ENCODE measurements at regions not wholly inside any gene's neighbourhood (a gene's known extent, or its start where the extent isn't known, plus 50 kb on each side); places are given as distances from the start of the nearest gene placed in this dataset.

GRCh38 chr2:156192468-156192867 is 140.1 kb downstream of the NR4A2 start:
- no peak overlapping the region for H3K9ac ChIP-seq (ENCODE audit: low read length)
- no peaks in the 10 kb centered on the region for H3K27me3 ChIP-seq (ENCODE audit: insufficient read depth, low read length)

DNA sequence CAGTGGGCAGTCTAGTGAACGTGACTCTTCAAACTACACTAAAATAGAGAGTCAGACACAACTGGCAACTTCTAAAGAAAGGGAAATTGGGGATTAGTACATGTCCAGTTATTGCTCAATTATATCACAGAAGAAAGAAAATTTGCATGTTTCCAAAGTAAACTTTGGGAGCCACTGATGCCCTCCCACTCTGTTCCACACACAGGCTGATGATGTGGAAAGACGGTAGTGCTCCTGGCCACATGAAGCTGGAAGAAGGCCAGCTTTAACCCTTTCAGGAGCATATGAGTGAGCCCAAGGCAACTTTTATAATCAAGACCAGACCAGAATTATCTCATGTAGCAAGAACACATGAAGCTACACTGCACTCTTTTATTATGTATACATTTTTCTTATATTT is 141.0 kb downstream of the NR4A2 start:
- no peaks in the 10 kb centered on the region for H3K27me3 ChIP-seq (ENCODE audit: insufficient read depth, low read length)
- H3K9ac ChIP-seq (ENCODE audit: low read length) = no peak overlapping the region
- DNase-seq = no peak
- H3K36me3 ChIP-seq (ENCODE audit: control insufficient read depth in 1 of 2, insufficient read depth in 2 of 2, low read length in 2 of 2) = no peaks in the 10 kb centered on the region
- no peak overlapping the region for H2BK120ac ChIP-seq (ENCODE audit: insufficient read depth, low read length, poor library complexity)
- H3K4me3 ChIP-seq (ENCODE audit: low read depth, low read length) = no peak overlapping the region
- no peaks in the 10 kb centered on the region for H3K79me2 ChIP-seq (ENCODE audit: control insufficient read depth, insufficient read depth, low read length, poor library complexity)
- no peak overlapping the region for H3K4ac ChIP-seq (ENCODE audit: low read depth, low read length)
- no peak overlapping the region for H2BK5ac ChIP-seq (ENCODE audit: low read depth, low read length, poor library complexity)
- no peak overlapping the region for H3K23ac ChIP-seq (ENCODE audit: low read length)
- H3K18ac ChIP-seq (ENCODE audit: low read length) = no peak overlapping the region
- H2AK5ac ChIP-seq (ENCODE audit: low read length) = no peak overlapping the region
- no CpG with 5 or more reads among the region's 2 CpGs for WGBS (ENCODE audit: extremely low coverage, insufficient coverage, insufficient read length)
- H4K8ac ChIP-seq (ENCODE audit: low read depth, low read length) = no peak overlapping the region
- no peak overlapping the region for H3K27ac ChIP-seq (ENCODE audit: low read depth, low read length)
- H2BK12ac ChIP-seq (ENCODE audit: low read length) = no peak overlapping the region
- no peak overlapping the region for H2AFZ ChIP-seq (ENCODE audit: insufficient read depth, low read length, poor library complexity)
- H3K79me1 ChIP-seq (ENCODE audit: low read length) = no peaks in the 10 kb centered on the region
- H4K12ac ChIP-seq (ENCODE audit: low read depth, low read length) = no peak overlapping the region
- H3K4me1 ChIP-seq (ENCODE audit: control insufficient read depth in 1 of 2, insufficient read depth in 2 of 2, low read length in 2 of 2) = no peaks in the 10 kb centered on the region
- H3K4me2 ChIP-seq (ENCODE audit: low read length) = no peak overlapping the region
- no peak overlapping the region for H4K91ac ChIP-seq (ENCODE audit: low read depth, low read length)
- no peaks in the 10 kb centered on the region for H3K9me3 ChIP-seq (ENCODE audit: insufficient read depth, low read depth, low read length)
- H3K14ac ChIP-seq (ENCODE audit: low read length) = no peak overlapping the region

More at GRCh38 chr2:156192468-156192867, 140.1 kb downstream of the NR4A2 start:
- Histone ChIP-seq H3K14ac (ENCODE audit: low read length) (no peak overlapping the region), H4K8ac (ENCODE audit: low read depth, low read length) (no peak overlapping the region), H3K4ac (ENCODE audit: low read depth, low read length) (no peak overlapping the region), H2BK120ac (ENCODE audit: insufficient read depth, low read length, poor library complexity) (no peak overlapping the region), H3K4me3 (ENCODE audit: low read depth, low read length) (no peak overlapping the region), H2BK12ac (ENCODE audit: low read length) (no peak overlapping the region), H2AFZ (ENCODE audit: insufficient read depth, low read length, poor library complexity) (no peak overlapping the region), H3K36me3 (ENCODE audit: control insufficient read depth in 1 of 2, insufficient read depth in 2 of 2, low read length in 2 of 2) (no peaks in the 10 kb centered on the region), H3K23ac (ENCODE audit: low read length) (no peak overlapping the region), H3K4me1 (ENCODE audit: control insufficient read depth in 1 of 2, insufficient read depth in 2 of 2, low read length in 2 of 2) (no peaks in the 10 kb centered on the region), H4K12ac (ENCODE audit: low read depth, low read length) (no peak overlapping the region), H4K91ac (ENCODE audit: low read depth, low read length) (no peak overlapping the region), H3K4me2 (ENCODE audit: low read length) (no peak overlapping the region), H3K18ac (ENCODE audit: low read length) (no peak overlapping the region), H2AK5ac (ENCODE audit: low read length) (no peak overlapping the region), H3K79me1 (ENCODE audit: low read length) (no peaks in the 10 kb centered on the region), H3K27ac (ENCODE audit: low read depth, low read length) (no peak overlapping the region), H2BK5ac (ENCODE audit: low read depth, low read length, poor library complexity) (no peak overlapping the region), H3K9me3 (ENCODE audit: insufficient read depth, low read depth, low read length) (no peaks in the 10 kb centered on the region), H3K79me2 (ENCODE audit: control insufficient read depth, insufficient read depth, low read length, poor library complexity) (no peaks in the 10 kb centered on the region)
- no peak for DNase-seq

- Histone ChIP-seq H3K79me1 (ENCODE audit: low read length) (no peaks in the 10 kb centered on the region), H3K9ac (ENCODE audit: low read length) (no peak overlapping the region), H2AK5ac (ENCODE audit: low read length) (no peak overlapping the region), H3K79me2 (ENCODE audit: control insufficient read depth, insufficient read depth, low read length, poor library complexity) (no peaks in the 10 kb centered on the region), H3K18ac (ENCODE audit: low read length) (no peak overlapping the region), H4K91ac (ENCODE audit: low read depth, low read length) (no peak overlapping the region), H3K4ac (ENCODE audit: low read depth, low read length) (no peak overlapping the region), H3K27me3 (ENCODE audit: insufficient read depth, low read length) (no peaks in the 10 kb centered on the region), H3K36me3 (ENCODE audit: control insufficient read depth in 1 of 2, insufficient read depth in 2 of 2, low read length in 2 of 2) (no peaks in the 10 kb centered on the region), H3K9me3 (ENCODE audit: insufficient read depth, low read depth, low read length) (no peaks in the 10 kb centered on the region), H4K12ac (ENCODE audit: low read depth, low read length) (no peak overlapping the region), H3K14ac (ENCODE audit: low read length) (no peak overlapping the region), H3K4me3 (ENCODE audit: low read depth, low read length) (no peak overlapping the region), H3K4me1 (ENCODE audit: control insufficient read depth in 1 of 2, insufficient read depth in 2 of 2, low read length in 2 of 2) (no peaks in the 10 kb centered on the region), H3K4me2 (ENCODE audit: low read length) (no peak overlapping the region), H4K8ac (ENCODE audit: low read depth, low read length) (no peak overlapping the region), H2BK120ac (ENCODE audit: insufficient read depth, low read length, poor library complexity) (no peak overlapping the region), H2BK12ac (ENCODE audit: low read length) (no peak overlapping the region), H2BK5ac (ENCODE audit: low read depth, low read length, poor library complexity) (no peak overlapping the region), H3K23ac (ENCODE audit: low read length) (no peak overlapping the region), H2AFZ (ENCODE audit: insufficient read depth, low read length, poor library complexity) (no peak overlapping the region), H3K27ac (ENCODE audit: low read depth, low read length) (no peak overlapping the region)
- DNase-seq = no peak
- WGBS (ENCODE audit: extremely low coverage, insufficient coverage, insufficient read length) = no CpG with 5 or more reads among the region's 3 CpGs
Observed at GRCh38 chr2:156190517-156190916, 142.0 kb downstream of the NR4A2 start.

GRCh38 chr2:156189584-156189983 is 142.9 kb downstream of the NR4A2 start:
- H4K8ac ChIP-seq (ENCODE audit: low read depth, low read length) = no peak overlapping the region
- no peak overlapping the region for H2BK12ac ChIP-seq (ENCODE audit: low read length)
- H3K36me3 ChIP-seq (ENCODE audit: control insufficient read depth in 1 of 2, insufficient read depth in 2 of 2, low read length in 2 of 2) = no peaks in the 10 kb centered on the region
- H3K14ac ChIP-seq (ENCODE audit: low read length) = no peak overlapping the region
- no peak overlapping the region for H4K91ac ChIP-seq (ENCODE audit: low read depth, low read length)
- DNase-seq = no peak
- H2AK5ac ChIP-seq (ENCODE audit: low read length) = no peak overlapping the region
- H3K27ac ChIP-seq (ENCODE audit: low read depth, low read length) = no peak overlapping the region
- no peaks in the 10 kb centered on the region for H3K79me2 ChIP-seq (ENCODE audit: control insufficient read depth, insufficient read depth, low read length, poor library complexity)
- H2BK120ac ChIP-seq (ENCODE audit: insufficient read depth, low read length, poor library complexity) = no peak overlapping the region
- H3K23ac ChIP-seq (ENCODE audit: low read length) = no peak overlapping the region
- H3K18ac ChIP-seq (ENCODE audit: low read length) = no peak overlapping the region
- H2AFZ ChIP-seq (ENCODE audit: insufficient read depth, low read length, poor library complexity) = no peak overlapping the region
- no peak overlapping the region for H3K4me2 ChIP-seq (ENCODE audit: low read length)
- no peak overlapping the region for H3K4me3 ChIP-seq (ENCODE audit: low read depth, low read length)
- H3K27me3 ChIP-seq (ENCODE audit: insufficient read depth, low read length) = no peaks in the 10 kb centered on the region
- WGBS (ENCODE audit: extremely low coverage, insufficient coverage, insufficient read length) = no CpG with 5 or more reads among the region's 3 CpGs
- H3K9me3 ChIP-seq (ENCODE audit: insufficient read depth, low read depth, low read length) = no peaks in the 10 kb centered on the region
- no peak overlapping the region for H3K9ac ChIP-seq (ENCODE audit: low read length)
- no peak overlapping the region for H4K12ac ChIP-seq (ENCODE audit: low read depth, low read length)
- H2BK5ac ChIP-seq (ENCODE audit: low read depth, low read length, poor library complexity) = no peak overlapping the region
- no peaks in the 10 kb centered on the region for H3K79me1 ChIP-seq (ENCODE audit: low read length)
- no peaks in the 10 kb centered on the region for H3K4me1 ChIP-seq (ENCODE audit: control insufficient read depth in 1 of 2, insufficient read depth in 2 of 2, low read length in 2 of 2)
- no peak overlapping the region for H3K4ac ChIP-seq (ENCODE audit: low read depth, low read length)
